ENCODE measurements at regions not wholly inside any gene's neighbourhood (a gene's known extent, or its start where the extent isn't known, plus 50 kb on each side); places are given as distances from the start of the nearest gene placed in this dataset.

DNA sequence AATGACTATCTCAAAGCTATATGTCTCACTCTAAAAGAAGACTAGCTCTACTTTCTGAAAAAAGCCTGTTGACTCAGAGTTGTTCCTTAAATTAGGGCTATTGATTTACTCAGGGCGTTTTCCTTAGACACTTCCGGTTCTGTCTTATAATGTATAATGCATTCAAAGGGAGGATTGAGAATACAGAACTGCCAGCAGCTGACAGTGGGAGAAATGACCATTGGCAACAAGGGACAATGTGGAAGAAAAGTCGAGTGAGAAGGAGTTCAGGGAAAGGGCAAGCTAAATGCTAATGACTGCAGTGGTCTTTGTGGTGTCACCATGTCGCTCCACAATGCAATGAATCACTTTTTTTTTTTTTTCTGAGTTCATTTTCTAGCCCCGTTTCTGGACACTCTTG, 65.7 kb upstream of the ANKH start:
- no peak overlapping the region for H3K27ac ChIP-seq (ENCODE audit: control insufficient read depth, insufficient read depth, low read length)
- H3K4me3 ChIP-seq (ENCODE audit: control insufficient read depth in 2 of 3, extremely low read depth in 1 of 3, insufficient read depth in 2 of 3, low read depth in 1 of 3, low read length in 3 of 3): no peak overlapping the region
- H3K36me3 ChIP-seq (ENCODE audit: control insufficient read depth in 2 of 2, extremely low read depth in 1 of 2, insufficient read depth in 2 of 2, low read length in 2 of 2): no peaks in the 10 kb centered on the region
- H3K9me1 ChIP-seq (ENCODE audit: control insufficient read depth, extremely low read depth, insufficient read depth, low read length): no peaks in the 10 kb centered on the region
- no peak overlapping the region for H3K4me2 ChIP-seq (ENCODE audit: control insufficient read depth, extremely low read depth, insufficient read depth, low read depth, low read length)
- FAIRE-seq (no peak), DNase-seq (ENCODE audit: low read depth, low spot score) (no peak)
- H3K79me2 ChIP-seq (ENCODE audit: control insufficient read depth, insufficient read depth, low read length): no peaks in the 10 kb centered on the region
- TF ChIP-seq, protein P1, sequence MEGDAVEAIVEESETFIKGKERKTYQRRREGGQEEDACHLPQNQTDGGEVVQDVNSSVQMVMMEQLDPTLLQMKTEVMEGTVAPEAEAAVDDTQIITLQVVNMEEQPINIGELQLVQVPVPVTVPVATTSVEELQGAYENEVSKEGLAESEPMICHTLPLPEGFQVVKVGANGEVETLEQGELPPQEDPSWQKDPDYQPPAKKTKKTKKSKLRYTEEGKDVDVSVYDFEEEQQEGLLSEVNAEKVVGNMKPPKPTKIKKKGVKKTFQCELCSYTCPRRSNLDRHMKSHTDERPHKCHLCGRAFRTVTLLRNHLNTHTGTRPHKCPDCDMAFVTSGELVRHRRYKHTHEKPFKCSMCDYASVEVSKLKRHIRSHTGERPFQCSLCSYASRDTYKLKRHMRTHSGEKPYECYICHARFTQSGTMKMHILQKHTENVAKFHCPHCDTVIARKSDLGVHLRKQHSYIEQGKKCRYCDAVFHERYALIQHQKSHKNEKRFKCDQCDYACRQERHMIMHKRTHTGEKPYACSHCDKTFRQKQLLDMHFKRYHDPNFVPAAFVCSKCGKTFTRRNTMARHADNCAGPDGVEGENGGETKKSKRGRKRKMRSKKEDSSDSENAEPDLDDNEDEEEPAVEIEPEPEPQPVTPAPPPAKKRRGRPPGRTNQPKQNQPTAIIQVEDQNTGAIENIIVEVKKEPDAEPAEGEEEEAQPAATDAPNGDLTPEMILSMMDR (optimal IDR thresholded peaks at IDR 0.05 in 1 of 3, IDR thresholded peaks at IDR 0.05 in 1 of 3, conservative IDR thresholded peaks at IDR 0.05 in 1 of 3; ENCODE audit: extremely low read depth in 1 of 3, insufficient read depth in 2 of 3, low read length in 3 of 3): no peak
- no peak for TF ChIP-seq EZH2 (IDR thresholded peaks at IDR 0.05; ENCODE audit: low read length)
- H3K4me1 ChIP-seq (ENCODE audit: control insufficient read depth, extremely low read depth, insufficient read depth, low read length): no peaks in the 10 kb centered on the region
- H3K9me3 ChIP-seq (ENCODE audit: control insufficient read depth, low read depth, low read length): no peaks in the 10 kb centered on the region
- no peak overlapping the region for H2AFZ ChIP-seq (ENCODE audit: control insufficient read depth, low read length)
- no peaks in the 10 kb centered on the region for H3K27me3 ChIP-seq (ENCODE audit: control insufficient read depth, extremely low read depth, insufficient read depth, low read length)
- H4K20me1 ChIP-seq (ENCODE audit: control insufficient read depth, extremely low read depth, insufficient read depth, low read length): no peaks in the 10 kb centered on the region
- H3K9ac ChIP-seq (ENCODE audit: control insufficient read depth, extremely low read depth, insufficient read depth, low read length): no peak overlapping the region
- dilution Hi-C loops (cut with MboI; ENCODE audit: extremely low pct_ligation_motif_present, low sequenced_read_pairs): no loop called here

DNA sequence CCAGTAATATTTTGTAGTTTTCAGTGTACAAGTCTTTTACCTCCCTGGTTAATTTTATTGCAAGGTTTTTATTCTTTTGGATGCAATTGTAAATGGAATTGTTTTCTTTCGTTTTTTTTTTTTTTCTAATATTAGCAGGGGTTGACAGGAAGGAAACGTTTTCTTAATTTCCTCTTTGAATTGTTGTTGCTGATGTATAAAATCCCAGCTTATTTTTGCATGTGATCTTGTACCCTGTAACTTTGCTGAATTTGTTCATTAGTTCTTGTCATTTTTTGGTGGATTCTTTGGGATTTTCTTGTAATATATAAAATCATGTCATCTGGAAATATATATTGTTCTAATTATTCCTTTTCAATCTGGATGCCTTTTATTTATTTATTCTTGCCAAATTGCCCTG, 65.0 kb upstream of the ANKH start:
- Histone ChIP-seq H3K27ac (ENCODE audit: control insufficient read depth, insufficient read depth, low read length) (no peak overlapping the region), H3K4me2 (ENCODE audit: control insufficient read depth, extremely low read depth, insufficient read depth, low read depth, low read length) (no peak overlapping the region), H3K27me3 (ENCODE audit: control insufficient read depth, extremely low read depth, insufficient read depth, low read length) (no peaks in the 10 kb centered on the region), H3K4me1 (ENCODE audit: control insufficient read depth, extremely low read depth, insufficient read depth, low read length) (no peaks in the 10 kb centered on the region), H3K4me3 (ENCODE audit: control insufficient read depth in 2 of 3, extremely low read depth in 1 of 3, insufficient read depth in 2 of 3, low read depth in 1 of 3, low read length in 3 of 3) (no peak overlapping the region), H4K20me1 (ENCODE audit: control insufficient read depth, extremely low read depth, insufficient read depth, low read length) (no peaks in the 10 kb centered on the region), H3K9ac (ENCODE audit: control insufficient read depth, extremely low read depth, insufficient read depth, low read length) (no peak overlapping the region), H2AFZ (ENCODE audit: control insufficient read depth, low read length) (no peak overlapping the region), H3K36me3 (ENCODE audit: control insufficient read depth in 2 of 2, extremely low read depth in 1 of 2, insufficient read depth in 2 of 2, low read length in 2 of 2) (no peaks in the 10 kb centered on the region), H3K9me1 (ENCODE audit: control insufficient read depth, extremely low read depth, insufficient read depth, low read length) (no peaks in the 10 kb centered on the region), H3K9me3 (ENCODE audit: control insufficient read depth, low read depth, low read length) (no peaks in the 10 kb centered on the region), H3K79me2 (ENCODE audit: control insufficient read depth, insufficient read depth, low read length) (no peaks in the 10 kb centered on the region)
- dilution Hi-C loops (cut with MboI; ENCODE audit: extremely low pct_ligation_motif_present, low sequenced_read_pairs): no loop called here
- FAIRE-seq (no peak), DNase-seq (ENCODE audit: low read depth, low spot score) (no peak)
- TF ChIP-seq, protein P1 (optimal IDR thresholded peaks at IDR 0.05 in 1 of 3, IDR thresholded peaks at IDR 0.05 in 1 of 3, conservative IDR thresholded peaks at IDR 0.05 in 1 of 3; ENCODE audit: extremely low read depth in 1 of 3, insufficient read depth in 2 of 3, low read length in 3 of 3): no peak
- no peak for TF ChIP-seq EZH2 (IDR thresholded peaks at IDR 0.05; ENCODE audit: low read length)
